Lower leg skin (tissue), 4 donors: ENCODE measurements at regions not wholly inside any gene's neighbourhood (a gene's known extent, or its start where the extent isn't known, plus 50 kb on each side); places are given as distances from the start of the nearest gene placed in this dataset.

Source experiments
- DNase-seq, 2 donors: peaks; one replicate each; pipeline ENCODE4 v3.0.0-alpha.2; 2019; ENCODE audit warnings: low spot score in 2 of 2
- H3K4me3 ChIP-seq: fragments of 200-600 bp; sonication (generic); 2 replicates; pipeline ENCODE4 v1.5.1; 2017; ENCODE audit warnings: mild to moderate bottlenecking, low read depth; ENCODE audit not compliant: poor library complexity, severe bottlenecking
- POLR2A ChIP-seq, 2 donors: fragments of 450-650 bp; IDR thresholded peaks; one replicate each; pipeline ENCODE4 v1.6.1; 2016 to 2017; ENCODE audit warnings: antibody characterized with exemption in 2 of 2, mild to moderate bottlenecking in 1 of 2, moderate library complexity in 1 of 2
- WGBS, 2 donors: methylation state at CpG; one replicate each; pipeline ENCODE4 v1.1.5; 2018; 5-methylcytosine and 5-hydroxymethylcytosine counted together
- intact Hi-C: fragments of 100-400 bp; cut with DNase I; formaldehyde crosslinking; loops from one replicate; pipeline ENCODE4 v1.15.0; 2023; ENCODE audit warnings: low total_unique reads
- TF ChIP-seq, protein P1 (sequence below), 3 donors: fragments of 450-650 bp; IDR thresholded peaks; one replicate each; pipeline ENCODE4 v1.5.1; 2016; ENCODE audit warnings: antibody characterized with exemption in 3 of 3, mild to moderate bottlenecking in 3 of 3, moderate library complexity in 2 of 3

DNA sequence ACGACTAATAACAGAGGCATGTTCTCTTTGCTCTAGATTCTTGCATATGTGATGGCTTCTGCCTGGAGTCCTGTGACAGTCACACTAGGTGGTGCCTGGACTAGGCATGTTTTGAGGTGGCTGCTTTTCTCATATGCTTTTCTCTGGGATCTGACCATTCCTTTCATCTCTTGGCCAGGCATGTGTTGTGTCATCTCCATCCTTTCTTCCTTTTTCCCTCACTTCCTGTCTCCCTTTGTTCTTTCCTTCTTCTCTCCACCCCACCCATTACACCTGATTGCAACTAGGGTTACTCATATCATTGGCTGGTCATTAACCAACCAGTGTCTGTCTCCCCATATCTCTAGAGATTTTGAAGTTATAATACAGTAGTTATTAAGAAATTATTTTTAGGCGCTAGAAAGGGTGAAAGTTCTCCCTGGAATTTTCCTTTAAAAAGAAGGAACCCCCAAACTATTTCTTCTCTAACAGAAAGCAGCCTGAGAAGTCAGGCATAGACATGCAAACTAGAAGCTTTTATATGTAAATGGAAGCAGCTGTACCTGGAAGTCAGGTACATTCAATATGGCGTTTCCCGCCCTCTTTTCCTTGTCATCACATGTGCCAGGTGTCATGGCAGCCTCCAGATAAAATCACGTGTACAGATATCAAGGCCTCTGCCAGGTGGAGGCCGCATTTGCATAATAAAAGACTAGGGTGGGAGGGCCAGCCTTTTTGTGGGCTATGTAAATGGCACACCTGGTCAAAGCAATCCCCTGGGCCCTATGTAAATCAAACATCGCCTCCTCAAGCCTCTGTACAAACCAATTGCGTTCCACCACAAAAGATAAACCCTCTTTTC, 220.4 kb upstream of the MEX3C start:
- no peak overlapping the region for H3K4me3 ChIP-seq
- 69 to 77% methylated on average over 8 of the region's 8 CpGs for WGBS, 2 donors
- intact Hi-C loops, result no loop called here
- no peak for DNase-seq
- TF ChIP-seq POLR2A (IDR thresholded peaks at IDR 0.05), result no peak
- TF ChIP-seq, protein P1, sequence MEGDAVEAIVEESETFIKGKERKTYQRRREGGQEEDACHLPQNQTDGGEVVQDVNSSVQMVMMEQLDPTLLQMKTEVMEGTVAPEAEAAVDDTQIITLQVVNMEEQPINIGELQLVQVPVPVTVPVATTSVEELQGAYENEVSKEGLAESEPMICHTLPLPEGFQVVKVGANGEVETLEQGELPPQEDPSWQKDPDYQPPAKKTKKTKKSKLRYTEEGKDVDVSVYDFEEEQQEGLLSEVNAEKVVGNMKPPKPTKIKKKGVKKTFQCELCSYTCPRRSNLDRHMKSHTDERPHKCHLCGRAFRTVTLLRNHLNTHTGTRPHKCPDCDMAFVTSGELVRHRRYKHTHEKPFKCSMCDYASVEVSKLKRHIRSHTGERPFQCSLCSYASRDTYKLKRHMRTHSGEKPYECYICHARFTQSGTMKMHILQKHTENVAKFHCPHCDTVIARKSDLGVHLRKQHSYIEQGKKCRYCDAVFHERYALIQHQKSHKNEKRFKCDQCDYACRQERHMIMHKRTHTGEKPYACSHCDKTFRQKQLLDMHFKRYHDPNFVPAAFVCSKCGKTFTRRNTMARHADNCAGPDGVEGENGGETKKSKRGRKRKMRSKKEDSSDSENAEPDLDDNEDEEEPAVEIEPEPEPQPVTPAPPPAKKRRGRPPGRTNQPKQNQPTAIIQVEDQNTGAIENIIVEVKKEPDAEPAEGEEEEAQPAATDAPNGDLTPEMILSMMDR (IDR thresholded peaks at IDR 0.05), result no peak

DNA sequence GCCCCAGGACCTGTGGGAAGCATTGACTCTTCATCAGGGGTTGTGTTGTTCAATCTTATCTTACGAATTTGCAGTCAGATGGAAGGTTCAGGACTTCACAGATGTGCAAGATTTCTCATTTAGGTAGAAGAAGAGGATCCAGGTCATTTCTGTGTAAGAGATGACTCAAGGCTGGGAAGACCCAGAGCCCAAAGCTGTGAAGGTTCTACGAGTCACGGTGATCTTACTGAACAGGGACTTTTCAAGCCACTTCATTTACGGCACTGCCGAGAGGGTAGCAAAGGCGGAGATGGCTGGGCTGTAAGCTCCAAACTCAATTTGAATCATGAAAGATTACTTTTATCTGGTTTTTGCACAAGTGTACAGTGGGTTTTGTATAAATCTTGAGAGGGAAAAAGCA, 228.0 kb upstream of the MEX3C start:
- DNase-seq, result no peak

DNA sequence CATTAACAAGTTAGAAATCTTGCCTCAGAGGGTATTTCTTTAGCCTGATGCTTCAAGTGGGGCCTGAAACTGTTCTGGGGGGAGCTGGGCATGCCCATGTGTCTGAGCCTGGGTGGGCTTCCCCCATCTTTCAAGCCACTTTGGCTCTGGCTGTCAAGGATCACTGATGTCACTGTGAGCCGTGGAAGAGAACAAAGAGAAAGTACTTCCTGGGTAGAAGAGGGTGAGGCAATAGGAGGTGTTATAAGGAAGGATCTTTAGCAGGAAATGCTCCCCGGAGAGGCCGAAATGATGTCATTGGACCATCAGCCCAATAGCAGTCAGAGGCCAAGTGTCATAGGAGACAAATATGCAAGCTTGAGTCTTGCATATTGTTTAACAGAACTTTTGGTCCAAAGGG, 228.4 kb upstream of the MEX3C start:
- 50 to 53% methylated on average over 3 of the region's 3 CpGs for WGBS, 2 donors
- intact Hi-C loops, result no loop called here
- TF ChIP-seq, protein P1 (IDR thresholded peaks at IDR 0.05), result no peak
- TF ChIP-seq POLR2A (IDR thresholded peaks at IDR 0.05), result no peak
- H3K4me3 ChIP-seq, result no peak overlapping the region
- DNase-seq, result no peak

More for the DNA sequence above, 228.0 kb upstream of the MEX3C start:
- no peak overlapping the region for H3K4me3 ChIP-seq
- 77% methylated on average over 6 of the region's 6 CpGs for WGBS, 2 donors
- no peak for TF ChIP-seq POLR2A (IDR thresholded peaks at IDR 0.05)
- TF ChIP-seq, protein P1 (IDR thresholded peaks at IDR 0.05), result no peak
- intact Hi-C loops, result no loop called here

DNA sequence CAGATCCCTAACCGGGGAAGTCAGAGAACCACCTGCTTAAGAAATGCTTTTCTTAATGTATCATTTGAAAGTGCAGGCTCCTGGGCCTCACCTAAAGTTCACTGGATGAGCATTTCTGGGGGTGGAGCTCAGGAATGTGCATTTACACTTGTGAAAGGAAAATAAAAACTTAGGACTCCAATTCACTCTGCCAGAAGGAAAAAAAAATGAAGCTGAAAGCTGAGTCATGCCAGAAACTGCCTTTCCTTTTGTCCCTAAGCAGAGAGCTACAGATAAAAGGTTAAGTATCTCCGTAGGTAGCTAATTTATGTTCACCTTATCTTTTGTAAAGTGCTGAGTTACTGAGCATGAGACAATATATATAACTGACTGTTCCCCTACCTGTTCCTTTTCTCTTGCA, 229.5 kb upstream of the MEX3C start:
- no peak overlapping the region for H3K4me3 ChIP-seq
- TF ChIP-seq, protein P1 (IDR thresholded peaks at IDR 0.05), result no peak
- TF ChIP-seq POLR2A (IDR thresholded peaks at IDR 0.05), result no peak
- 46 to 58% methylated on average over 2 of the region's 2 CpGs for WGBS, 2 donors
- no peak for DNase-seq
- intact Hi-C loops, result no loop called here

DNA sequence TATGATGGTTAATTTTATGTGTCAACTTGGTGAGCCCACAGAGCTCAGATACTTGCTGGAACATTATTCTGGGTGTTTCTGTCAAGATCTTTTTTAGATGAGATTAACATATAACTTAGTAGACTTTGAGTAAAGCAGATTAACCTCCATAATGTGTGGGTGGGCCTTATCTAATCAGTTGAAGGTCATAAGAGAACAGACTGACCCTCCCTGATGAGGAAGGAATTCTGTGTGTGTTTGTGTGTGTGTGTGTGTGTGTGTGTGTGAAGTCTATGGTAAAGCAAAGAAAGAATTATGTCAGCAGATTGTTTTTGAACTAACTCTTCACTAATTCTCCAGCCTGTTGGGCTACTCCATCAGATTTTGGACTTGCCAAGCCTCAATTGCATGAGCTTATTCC, 232.2 kb upstream of the MEX3C start:
- no peak overlapping the region for H3K4me3 ChIP-seq
- no peak for DNase-seq
- intact Hi-C loops, result no loop called here
- TF ChIP-seq, protein P1 (IDR thresholded peaks at IDR 0.05), result no peak

DNA sequence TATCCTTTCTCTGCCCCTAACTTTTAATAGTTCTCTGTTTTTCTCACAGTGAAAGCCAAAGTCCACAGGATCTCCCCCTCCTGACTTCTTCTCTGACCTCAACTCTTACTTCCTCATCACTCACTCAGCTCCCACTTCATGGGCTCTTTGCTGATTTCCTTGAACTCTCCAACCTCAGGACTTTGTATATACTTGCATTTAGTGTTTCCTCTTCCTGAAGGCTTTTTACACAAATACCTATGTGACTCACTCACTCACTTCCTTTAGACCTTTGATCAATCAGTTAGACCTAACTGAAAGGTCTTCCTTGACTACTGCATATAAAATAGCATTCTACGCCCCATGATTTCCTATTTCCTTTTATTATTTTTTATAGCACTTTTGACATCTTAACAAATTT, 233.1 kb upstream of the MEX3C start:
- no peak for DNase-seq
- no peak overlapping the region for H3K4me3 ChIP-seq
- WGBS, 2 donors, result 87 to 91% methylated on average over 1 of the region's 1 CpG
- TF ChIP-seq POLR2A (IDR thresholded peaks at IDR 0.05), result no peak
- TF ChIP-seq, protein P1 (IDR thresholded peaks at IDR 0.05), result no peak
- intact Hi-C loops, result no loop called here
